Caco-2 (cell line): ENCODE measurements at regions not wholly inside any gene's neighbourhood (a gene's known extent, or its start where the extent isn't known, plus 50 kb on each side); places are given as distances from the start of the nearest gene placed in this dataset.

Source experiments
- BruUV-seq: library from RNA; stranded (reverse); fragments of 400-500 nt; replicated peaks from 2 replicates; lab custom pipeline; 2021; lab: Mats Ljungman, UMichigan
- CTCF ChIA-PET: fragments of 300-600 bp; sonication (Branson Sonifier 250); formaldehyde crosslinking; loops from one replicate; lab custom pipeline; 2022; ENCODE audit warnings: antibody characterized with exemption; lab: Charles Lee
- POLR2A ChIA-PET: fragments of 300-600 bp; sonication (Branson Sonifier 250); formaldehyde crosslinking; loops from one replicate; lab custom pipeline; 2022; ENCODE audit warnings: antibody characterized with exemption; lab: Charles Lee
- DNase-seq, 2 experiments: peaks; one replicate each; pipeline versions ENCODE4 v3.0.0 to v3.0.0-alpha.2; 2020 to 2022
- H3K27me3 ChIP-seq: replicated peaks from 2 replicates; pipeline ENCODE4 v1.6.0; 2011; ENCODE audit warnings: low read length; ENCODE audit not compliant: control insufficient read depth, insufficient read depth
- H3K36me3 ChIP-seq: 2 replicates; pipeline ENCODE4 v1.5.1; 2011; ENCODE audit warnings: low read length; ENCODE audit not compliant: control insufficient read depth, insufficient read depth
- H3K4me1 ChIP-seq: fragments of 250-450 bp; sonication (Bioruptor Pico); 2 replicates; pipeline ENCODE4 v1.5.1; 2020; ENCODE audit warnings: mild to moderate bottlenecking
- H3K4me3 ChIP-seq: 2 replicates; pipeline ENCODE4 v1.5.1; 2011; ENCODE audit warnings: low read depth, mild to moderate bottlenecking, control low read depth, low read length
- H3K9me3 ChIP-seq: fragments of 250-450 bp; sonication (Bioruptor Pico); 2 replicates; pipeline ENCODE4 v1.5.1; 2020; ENCODE audit warnings: mild to moderate bottlenecking, moderate library complexity
- H3K27ac Mint-ChIP-seq: one replicate; pipeline ENCODE4 v1.8.0; 2022; ENCODE audit warnings: mixed read lengths; ENCODE audit not compliant: unreplicated experiment
- H3K27me3 Mint-ChIP-seq: one replicate; pipeline ENCODE4 v1.8.0; 2022; ENCODE audit warnings: mixed read lengths; ENCODE audit not compliant: insufficient read depth, unreplicated experiment
- H3K36me3 Mint-ChIP-seq: one replicate; pipeline ENCODE4 v1.8.0; 2022; ENCODE audit warnings: mild to moderate bottlenecking, mixed read lengths; ENCODE audit not compliant: insufficient read depth, unreplicated experiment
- H3K4me1 Mint-ChIP-seq: one replicate; pipeline ENCODE4 v1.8.0; 2022; ENCODE audit warnings: low read depth, mixed read lengths; ENCODE audit not compliant: unreplicated experiment
- H3K4me3 Mint-ChIP-seq: one replicate; pipeline ENCODE4 v1.8.0; 2022; ENCODE audit warnings: mild to moderate bottlenecking, moderate library complexity, mixed read lengths; ENCODE audit not compliant: unreplicated experiment
- H3K9me3 Mint-ChIP-seq: one replicate; pipeline ENCODE4 v1.8.0; 2022; ENCODE audit warnings: mixed read lengths; ENCODE audit not compliant: unreplicated experiment
- CTCF ChIP-seq, 2 experiments: fragments of 200-600 bp in 1 of 2; IDR thresholded peaks; 1 replicate in 1 of 2; 2 replicates in 1 of 2; pipeline versions ENCODE4 v1.5.1 to v1.8.0; 2011 to 2022; ENCODE audit warnings: antibody characterized with exemption in 1 of 2, control low read depth in 1 of 2, inconsistent platforms in 1 of 2, low read depth in 1 of 2, low read length in 1 of 2, mild to moderate bottlenecking in 1 of 2, moderate library complexity in 1 of 2; ENCODE audit not compliant: insufficient read depth in 1 of 2, severe bottlenecking in 1 of 2, unreplicated experiment in 1 of 2
- intact Hi-C: fragments of 100-400 bp; cut with micrococcal nuclease; formaldehyde crosslinking; loops from one replicate; pipeline ENCODE4 v1.10.0; 2022; ENCODE audit not compliant: unreplicated experiment

DNA sequence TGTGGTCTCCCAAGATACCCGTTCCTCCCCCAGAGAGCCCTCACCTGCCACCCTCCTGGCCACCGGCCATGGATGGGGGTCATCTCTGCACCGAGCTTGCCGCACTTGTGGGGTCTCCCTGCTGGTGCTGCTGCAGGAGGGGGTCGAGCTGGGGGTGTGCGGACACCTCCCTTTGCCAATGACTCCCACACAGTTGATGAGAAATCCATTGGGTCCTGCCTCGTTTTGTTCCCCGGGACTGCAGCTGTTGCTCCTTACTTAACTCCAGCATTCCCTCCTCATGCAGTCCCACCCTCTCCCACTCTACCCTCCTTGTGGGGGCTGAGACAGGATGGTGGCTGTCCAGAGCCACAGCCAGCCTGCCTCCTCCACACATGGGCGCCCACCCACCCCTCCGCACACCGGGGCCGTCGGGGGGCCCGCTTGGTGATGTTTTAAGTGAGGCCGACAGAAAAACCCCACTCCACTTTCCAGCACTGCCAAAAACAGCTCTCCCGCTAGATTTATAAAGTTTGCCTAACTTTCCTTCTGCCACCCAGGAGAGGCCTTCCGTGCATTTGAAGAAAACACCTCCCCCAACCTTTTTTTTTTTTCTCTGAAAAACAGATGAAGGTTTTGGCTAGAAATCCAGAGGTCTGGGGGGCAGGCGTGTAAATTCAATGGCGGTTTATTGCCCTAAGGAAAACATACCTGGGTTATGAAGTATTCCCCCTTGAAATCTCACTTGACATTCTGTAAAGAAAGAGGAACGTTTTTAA lies 53.5 kb upstream of the APCDD1L start:
- Mint-ChIP-seq H3K27ac (no peak overlapping the region), H3K27me3 (no peaks in the 10 kb centered on the region), H3K9me3 (no peaks in the 10 kb centered on the region), H3K36me3 (no peaks in the 10 kb centered on the region), H3K4me3 (no peak overlapping the region), H3K4me1 (peaks cover 18% of the 10 kb centered on the region)
- ChIA-PET CTCF (no interaction called here), POLR2A (no interaction called here)
- H3K9me3 ChIP-seq = 0 out of 2 replicates have a peak, but pooled peaks cover 5% of the 10 kb centered on the region
- H3K27me3 ChIP-seq = no peaks in the 10 kb centered on the region
- no peak for DNase-seq
- H3K36me3 ChIP-seq = no peaks in the 10 kb centered on the region
- no peak for TF ChIP-seq CTCF (IDR thresholded peaks at IDR 0.05; ENCODE audit: insufficient read depth in 1 of 2, low read depth in 1 of 2, low read length in 1 of 2, severe bottlenecking in 1 of 2, unreplicated experiment in 1 of 2)
- no TSS peak for BruUV-seq
- intact Hi-C loops = no loop called here
- peaks cover 43% of the 10 kb centered on the region for H3K4me1 ChIP-seq
- no peak overlapping the region for H3K4me3 ChIP-seq

- Mint-ChIP-seq H3K27ac (no peak overlapping the region), H3K36me3 (no peaks in the 10 kb centered on the region), H3K9me3 (no peaks in the 10 kb centered on the region), H3K4me1 (peaks cover 18% of the 10 kb centered on the region), H3K27me3 (no peaks in the 10 kb centered on the region), H3K4me3 (no peak overlapping the region)
- H3K4me3 ChIP-seq = no peak overlapping the region
- ChIA-PET CTCF (no interaction called here), POLR2A (no interaction called here)
- no peaks in the 10 kb centered on the region for H3K36me3 ChIP-seq
- no peaks in the 10 kb centered on the region for H3K27me3 ChIP-seq
- no TSS peak for BruUV-seq
- no peak for DNase-seq
- 0 out of 2 replicates have a peak, but pooled peaks cover 5% of the 10 kb centered on the region for H3K9me3 ChIP-seq
- H3K4me1 ChIP-seq = peaks cover 38% of the 10 kb centered on the region
- intact Hi-C loops = no loop called here
- TF ChIP-seq CTCF (IDR thresholded peaks at IDR 0.05; ENCODE audit: insufficient read depth in 1 of 2, low read depth in 1 of 2, low read length in 1 of 2, severe bottlenecking in 1 of 2, unreplicated experiment in 1 of 2) = no peak
Observed at GRCh38 chr20:58568126-58568482, 52.9 kb upstream of the APCDD1L start.

- no TSS peak for BruUV-seq
- Histone ChIP-seq H3K4me1 (peaks cover 31% of the 10 kb centered on the region), H3K36me3 (no peaks in the 10 kb centered on the region), H3K27me3 (no peaks in the 10 kb centered on the region), H3K4me3 (no peak overlapping the region), H3K9me3 (0 out of 2 replicates have a peak, but pooled peaks cover 5% of the 10 kb centered on the region)
- ChIA-PET POLR2A (no interaction called here), CTCF (no interaction called here)
- Mint-ChIP-seq H3K27ac (no peak overlapping the region), H3K4me3 (no peak overlapping the region), H3K27me3 (no peaks in the 10 kb centered on the region), H3K36me3 (no peaks in the 10 kb centered on the region), H3K4me1 (peaks cover 16% of the 10 kb centered on the region), H3K9me3 (no peaks in the 10 kb centered on the region)
- intact Hi-C loops = no loop called here
- no peak for TF ChIP-seq CTCF (IDR thresholded peaks at IDR 0.05; ENCODE audit: insufficient read depth in 1 of 2, low read depth in 1 of 2, low read length in 1 of 2, severe bottlenecking in 1 of 2, unreplicated experiment in 1 of 2)
- no peak for DNase-seq
Observed at GRCh38 chr20:58567437-58567836, 52.2 kb upstream of the APCDD1L start.
